ENCODE measurements at regions not wholly inside any gene's neighbourhood (a gene's known extent, or its start where the extent isn't known, plus 50 kb on each side); places are given as distances from the start of the nearest gene placed in this dataset.
A peak's percentile ranks its signal among the peaks of the same experiment; 100 is the strongest.

DNA sequence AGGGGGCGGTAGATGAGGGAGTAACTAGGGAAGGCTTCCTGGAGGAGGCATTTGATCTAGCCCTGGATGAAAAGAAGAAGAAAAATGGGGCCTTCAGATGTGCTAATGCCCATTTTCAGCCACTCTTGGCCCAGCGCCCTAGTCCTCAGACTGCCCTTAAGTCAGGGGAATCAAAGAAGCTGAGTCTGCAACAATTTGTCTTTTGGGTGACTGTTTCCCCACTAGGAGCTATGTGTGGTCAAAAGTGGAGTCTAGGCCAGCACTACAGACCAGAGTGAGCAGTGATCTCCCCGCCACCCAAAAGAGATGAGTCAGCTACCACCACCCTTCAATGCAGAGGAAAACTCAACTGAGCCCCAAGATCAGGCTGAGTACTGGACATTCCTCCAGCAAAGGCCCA is 542.1 kb downstream of the BNC2 start:
- DNase-seq (ENCODE audit: low read depth in 4 of 4, low spot score in 3 of 4) = no peak

DNA sequence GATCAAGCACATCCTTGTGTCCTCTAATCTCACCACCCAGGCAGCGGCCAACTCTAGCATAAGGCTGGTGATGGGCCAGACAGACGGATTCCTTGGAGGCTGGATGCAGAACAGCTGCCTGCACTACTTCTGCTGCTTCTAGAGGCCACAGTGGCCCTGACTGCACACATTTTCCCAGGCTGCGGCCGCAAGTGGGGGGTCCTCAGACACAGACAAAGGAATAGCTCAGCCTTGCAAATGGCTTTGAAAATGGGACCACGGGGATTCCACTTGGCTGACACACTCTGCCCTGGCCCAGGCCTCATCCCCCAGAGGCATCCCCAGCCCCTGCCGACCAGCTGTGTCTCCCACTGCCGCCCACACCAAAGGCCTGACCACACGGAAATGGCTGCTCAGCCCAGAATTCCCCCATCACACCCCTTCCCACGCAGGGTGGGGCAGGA is 540.8 kb downstream of the BNC2 start:
- no peak for DNase-seq (ENCODE audit: low read depth in 4 of 4, low spot score in 3 of 4)

DNA sequence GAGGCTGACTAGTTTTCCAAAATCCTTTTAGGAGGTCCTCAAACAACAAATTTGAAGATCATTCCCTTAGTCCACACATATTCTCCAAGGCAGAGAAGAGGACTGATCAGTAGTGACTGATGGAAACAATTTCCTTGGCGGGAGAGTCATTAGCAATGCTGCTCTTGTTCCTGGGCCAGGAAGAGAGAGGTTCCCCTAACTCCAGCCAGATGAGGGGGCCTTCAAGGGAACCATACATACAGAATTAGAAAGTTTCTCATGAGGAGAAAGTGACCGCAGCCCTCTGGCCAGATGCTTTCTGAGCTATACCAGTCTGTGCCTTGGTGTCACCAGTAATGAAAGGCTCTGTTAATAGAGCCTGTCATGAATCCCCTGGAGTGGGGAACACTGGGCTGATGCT is 539.4 kb downstream of the BNC2 start:
- DNase-seq (ENCODE audit: low read depth in 4 of 4, low spot score in 3 of 4) = no peak

DNA sequence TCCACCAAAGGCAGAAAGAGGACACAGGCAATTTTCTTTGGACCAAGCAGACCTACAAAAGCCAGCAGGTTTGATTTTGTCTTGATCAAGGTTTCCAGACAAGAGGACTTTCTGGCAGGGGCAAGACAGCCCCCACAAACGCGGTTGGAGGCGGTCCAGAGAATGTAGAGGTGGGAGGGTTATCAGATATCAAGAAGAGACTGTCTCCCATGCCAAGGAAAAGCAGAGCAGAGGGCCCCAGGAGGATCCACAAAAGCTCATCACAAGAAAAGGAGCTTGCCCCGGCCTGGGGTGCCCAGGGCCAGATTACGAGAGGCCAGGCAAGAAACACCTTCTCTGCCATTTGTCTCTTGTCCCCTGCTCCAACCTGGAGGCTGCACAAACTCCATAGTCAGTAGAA is 538.9 kb downstream of the BNC2 start:
- no peak for DNase-seq (ENCODE audit: low read depth in 4 of 4, low spot score in 3 of 4)

DNA sequence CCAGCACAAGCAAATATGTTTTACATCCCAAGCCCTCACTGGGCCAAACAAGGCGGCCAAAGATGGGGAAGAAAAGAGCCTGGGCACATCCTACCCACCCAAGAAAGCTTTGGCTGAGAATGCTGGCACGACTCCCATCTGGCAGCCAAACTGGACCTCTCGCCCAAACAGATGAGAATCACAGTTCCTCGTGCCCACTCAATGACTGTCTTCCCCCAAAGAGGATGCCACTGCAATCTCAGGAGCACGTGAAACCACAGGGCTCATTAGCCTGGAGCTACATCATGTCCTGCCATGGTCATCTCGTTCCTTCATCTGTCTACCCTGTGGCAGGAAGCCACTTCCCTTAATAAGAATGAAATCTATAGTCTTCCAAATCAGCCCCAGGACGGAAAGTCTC is 536.8 kb downstream of the BNC2 start:
- no peak for DNase-seq (ENCODE audit: low read depth in 4 of 4, low spot score in 3 of 4)

DNA sequence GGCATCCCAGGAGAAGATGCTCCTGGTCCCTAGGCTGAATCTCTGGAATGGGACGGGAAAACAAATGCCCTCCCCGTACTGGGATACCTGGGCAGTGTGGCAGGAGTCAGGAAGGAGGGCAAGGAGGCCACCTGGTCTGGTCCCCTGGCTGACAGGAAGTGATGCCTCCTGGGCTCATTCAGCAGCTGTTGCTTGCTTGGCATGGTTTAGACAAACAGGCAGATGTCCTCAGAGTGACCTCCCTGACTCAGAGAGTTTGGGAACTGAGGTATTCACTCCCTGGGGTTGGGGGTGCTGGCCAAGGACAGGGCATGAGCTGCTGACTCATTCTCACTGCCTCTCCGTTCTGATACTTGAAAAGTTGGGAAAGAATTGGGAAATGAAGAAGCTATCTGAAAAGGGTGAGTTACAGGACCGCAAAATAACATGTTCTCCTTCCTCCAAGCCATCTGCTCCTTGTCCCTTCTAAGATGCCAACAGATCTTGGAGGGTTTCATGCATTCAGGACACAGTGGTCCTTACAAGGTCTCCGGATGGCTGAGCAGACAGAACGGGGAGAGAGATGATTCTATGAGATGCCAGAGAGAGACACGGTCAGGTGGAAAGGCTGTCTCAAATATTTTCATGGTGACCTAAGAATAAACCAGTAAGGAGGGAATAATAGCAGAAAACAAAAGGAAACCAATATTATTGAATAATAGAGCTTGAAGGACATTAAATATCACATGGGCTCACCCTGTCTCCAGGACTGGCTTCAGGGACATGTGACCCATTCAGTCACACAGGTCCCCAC is 534.5 kb downstream of the BNC2 start:
- DNase-seq (ENCODE audit: low read depth in 4 of 4, low spot score in 3 of 4) = no peak

DNA sequence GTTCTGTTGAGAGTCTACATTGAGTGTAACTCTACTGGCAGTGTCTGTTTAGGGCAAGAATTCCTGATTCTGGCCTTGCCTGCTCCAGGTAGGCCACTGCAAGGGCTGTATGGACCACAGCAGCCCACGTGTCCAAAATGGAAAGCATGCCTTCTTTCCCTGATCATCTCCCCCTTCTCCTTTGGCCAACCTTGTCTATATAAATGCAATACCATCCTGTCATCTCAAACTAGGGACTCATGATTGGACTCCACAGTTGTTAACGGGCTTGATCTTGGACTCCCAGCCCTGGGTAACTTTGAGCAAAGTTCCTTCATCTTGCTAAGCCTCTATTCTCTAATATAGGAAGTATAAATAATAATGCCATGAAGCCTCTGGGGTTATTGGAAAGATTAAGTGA is 533.6 kb downstream of the BNC2 start:
- no peak for DNase-seq (ENCODE audit: low read depth in 4 of 4, low spot score in 3 of 4)

DNA sequence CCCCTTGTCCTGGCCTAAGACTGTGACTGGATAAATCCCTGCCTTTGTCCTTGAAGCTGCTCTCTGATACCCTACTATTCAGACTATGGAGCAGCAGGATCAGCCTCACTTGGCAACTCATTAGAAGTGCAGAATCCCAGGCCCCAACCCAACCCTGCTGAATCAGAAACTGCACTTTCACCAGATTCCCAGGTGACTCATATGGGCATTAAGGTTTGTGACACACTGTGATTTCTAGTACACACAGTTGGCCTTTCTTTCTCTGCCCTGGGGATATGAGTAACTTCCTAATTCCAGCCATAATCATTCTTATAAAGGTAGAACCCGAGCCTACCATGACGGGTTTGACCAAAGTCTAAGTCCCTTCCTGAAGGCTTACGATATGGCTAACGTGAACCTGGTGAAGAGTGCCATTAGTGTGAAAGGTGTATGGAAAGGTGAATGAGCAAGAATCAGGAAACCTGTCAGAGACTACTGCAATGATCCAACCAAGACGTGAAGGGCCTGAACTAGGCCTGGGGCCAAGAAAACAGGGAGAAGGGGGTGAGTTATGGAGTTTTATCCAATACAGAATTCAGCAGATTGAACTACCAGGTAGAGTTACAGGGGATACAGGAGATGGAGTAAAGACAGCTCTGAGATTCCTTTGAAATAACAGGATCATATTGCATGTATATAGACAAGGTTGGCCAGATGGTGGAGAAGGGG is 533.0 kb downstream of the BNC2 start:
- no peak for DNase-seq (ENCODE audit: low read depth in 4 of 4, low spot score in 3 of 4)

DNA sequence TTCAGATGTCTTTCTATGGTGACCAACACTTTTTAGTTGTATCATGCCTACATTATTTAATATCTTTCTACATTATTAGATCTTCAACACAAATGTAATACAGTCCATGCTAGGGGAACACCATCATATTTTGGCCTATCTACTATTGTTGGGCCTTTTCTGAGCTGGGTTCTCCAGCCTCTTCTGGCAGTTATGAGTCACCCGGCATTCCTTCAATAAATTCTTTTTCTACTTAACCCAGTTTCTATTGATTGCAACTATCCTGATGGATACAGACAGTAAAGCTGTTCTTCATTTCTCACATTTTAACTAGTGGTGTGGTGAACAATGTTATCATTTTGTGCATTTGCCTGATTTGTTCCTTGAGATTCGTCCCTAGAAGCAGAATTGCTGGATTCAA is 529.3 kb downstream of the BNC2 start:
- DNase-seq (ENCODE audit: low read depth in 4 of 4, low spot score in 3 of 4) = no peak

DNA sequence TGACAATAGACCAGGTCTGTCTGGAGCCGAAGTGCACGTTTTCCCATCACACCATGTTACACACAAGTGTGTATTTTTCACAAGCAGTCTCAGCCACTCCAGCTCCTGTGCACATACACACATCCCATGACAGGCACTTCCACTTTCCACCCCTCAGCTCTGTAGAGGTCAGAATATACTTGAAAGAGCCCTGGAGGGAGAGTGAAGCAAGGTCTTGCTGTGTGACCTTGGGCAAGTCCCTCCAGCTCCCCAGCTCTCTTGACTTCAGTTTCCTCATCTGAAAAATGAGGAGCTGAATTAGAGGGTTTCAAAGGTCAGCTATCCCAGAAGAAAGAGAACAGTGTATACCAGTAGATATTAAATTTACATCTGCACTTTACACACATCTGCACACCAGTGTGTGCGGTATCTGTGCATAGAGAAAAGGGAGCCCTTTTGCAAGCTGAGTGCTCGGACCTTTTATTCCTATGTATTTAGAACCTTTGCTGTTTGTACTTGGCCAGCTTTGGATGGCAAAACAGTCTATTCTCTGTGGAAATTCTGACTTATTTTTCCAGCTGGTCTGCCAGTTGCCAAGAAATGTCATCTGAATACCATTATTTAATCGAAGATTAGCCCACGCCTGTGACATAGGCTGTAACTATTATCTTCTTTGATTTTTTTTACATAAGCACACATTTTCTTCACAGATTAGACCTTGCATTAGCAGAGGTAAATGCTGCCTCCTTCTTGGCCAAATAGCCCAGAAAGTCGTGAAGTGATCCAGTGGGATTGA is 528.0 kb downstream of the BNC2 start:
- DNase-seq (ENCODE audit: low read depth in 4 of 4, low spot score in 3 of 4) = no peak

DNA sequence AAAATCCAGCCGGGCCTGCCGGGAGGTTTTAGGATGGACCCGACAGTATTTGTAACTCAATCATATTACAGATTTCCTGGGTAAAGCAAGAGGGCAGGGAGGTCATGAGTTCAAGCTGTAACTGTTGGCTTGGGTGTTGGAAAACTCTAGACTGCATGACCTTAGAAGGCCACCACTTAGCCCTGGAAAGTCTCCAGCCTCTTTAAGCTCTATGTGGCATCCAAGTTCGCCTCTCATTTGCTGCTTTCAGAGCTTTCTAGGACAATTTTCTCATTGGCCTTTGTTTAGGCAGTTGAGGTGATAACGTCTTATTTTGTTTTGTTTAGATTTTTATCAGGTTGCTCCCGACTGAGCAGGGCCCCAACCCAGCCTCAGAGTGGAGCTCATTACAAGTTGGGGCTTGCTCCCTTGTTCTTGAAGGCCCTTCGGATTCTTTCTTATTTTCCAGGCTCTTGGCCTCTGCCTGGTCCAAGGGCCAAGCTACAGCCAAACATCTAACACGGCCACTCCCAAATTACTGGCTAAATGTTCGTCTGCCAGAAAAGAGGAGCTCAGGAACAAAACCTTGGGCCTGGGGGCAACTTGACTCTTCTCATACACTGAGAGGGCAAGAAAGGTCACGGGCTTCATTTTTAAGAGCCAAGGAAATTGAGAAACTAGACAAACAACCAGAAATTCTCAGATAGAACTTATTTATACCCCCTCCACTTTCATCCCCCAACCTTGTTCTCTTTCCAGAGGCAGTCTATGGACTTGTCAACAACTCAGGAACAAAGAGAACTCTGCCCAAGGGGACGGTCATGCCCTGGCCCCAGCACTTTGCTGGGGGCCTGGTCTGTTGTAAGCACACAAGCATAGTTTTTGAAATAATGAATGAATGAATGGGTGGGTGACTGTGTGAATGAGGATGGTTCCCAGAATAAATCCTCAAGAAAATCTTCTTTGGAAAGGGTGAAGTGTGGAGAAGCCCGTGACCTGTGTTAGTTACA is 526.9 kb downstream of the BNC2 start:
- no peak for DNase-seq (ENCODE audit: low read depth in 4 of 4, low spot score in 3 of 4)

DNA sequence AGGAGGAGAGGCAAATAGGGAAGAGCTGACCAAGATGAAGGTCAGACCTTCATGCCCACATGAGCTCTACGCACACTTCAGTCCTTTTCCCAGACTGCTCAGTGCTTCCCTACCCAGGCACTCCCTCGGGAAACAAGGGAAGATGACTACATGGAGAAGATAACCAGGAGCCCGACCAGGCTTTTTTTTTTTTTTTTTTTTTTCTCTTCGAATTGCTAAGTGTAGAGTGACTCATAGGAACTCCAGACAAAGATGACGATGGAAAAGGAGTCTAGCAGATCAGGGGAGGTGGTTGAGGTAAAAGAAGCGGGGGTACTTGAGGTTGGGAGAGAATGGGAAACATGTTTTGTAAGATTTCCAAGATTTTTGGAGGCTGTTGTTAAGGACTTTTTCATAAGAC is 526.1 kb downstream of the BNC2 start:
- no peak for DNase-seq (ENCODE audit: low read depth in 4 of 4, low spot score in 3 of 4)

DNA sequence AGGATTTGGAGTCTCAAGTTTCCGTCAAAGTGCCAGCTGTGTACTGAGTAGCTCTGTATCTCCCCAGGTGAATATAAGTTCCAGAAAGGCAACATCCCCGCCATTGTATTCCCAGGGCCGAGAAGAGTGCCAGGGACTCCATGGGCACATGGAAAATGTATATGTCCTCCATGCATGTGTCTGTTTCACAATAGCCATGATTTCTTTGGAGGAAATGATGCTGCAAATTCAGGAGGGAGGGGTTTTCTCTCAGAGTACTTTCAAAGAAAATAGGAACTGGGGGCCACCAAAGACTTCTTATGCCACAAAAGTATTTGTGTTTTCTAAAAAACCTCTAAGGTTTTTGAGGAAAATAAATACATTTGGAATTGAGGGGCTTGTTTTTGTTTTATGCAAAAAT is 524.6 kb downstream of the BNC2 start:
- no peak for DNase-seq (ENCODE audit: low read depth in 4 of 4, low spot score in 3 of 4)

DNA sequence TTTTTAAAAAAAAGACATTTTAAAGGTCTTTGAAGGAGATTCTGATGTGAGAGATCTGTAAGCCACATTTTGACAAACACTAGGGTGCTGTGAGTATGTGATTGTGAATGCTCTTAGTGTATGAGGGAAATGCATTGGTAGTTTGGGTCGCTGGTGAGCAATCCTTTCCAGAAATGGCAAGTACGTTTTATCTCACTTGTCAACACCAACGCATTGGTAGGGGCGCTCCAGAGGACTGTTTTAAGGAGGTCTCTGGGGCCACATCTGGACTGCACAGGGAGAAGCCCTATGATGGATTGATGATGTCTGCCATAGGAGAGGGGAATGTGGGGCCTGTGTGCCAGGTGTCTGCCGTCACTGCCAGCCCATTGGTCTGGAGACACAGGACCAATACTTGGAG is 522.6 kb downstream of the BNC2 start:
- DNase-seq (ENCODE audit: low read depth in 4 of 4, low spot score in 3 of 4) = no peak

DNA sequence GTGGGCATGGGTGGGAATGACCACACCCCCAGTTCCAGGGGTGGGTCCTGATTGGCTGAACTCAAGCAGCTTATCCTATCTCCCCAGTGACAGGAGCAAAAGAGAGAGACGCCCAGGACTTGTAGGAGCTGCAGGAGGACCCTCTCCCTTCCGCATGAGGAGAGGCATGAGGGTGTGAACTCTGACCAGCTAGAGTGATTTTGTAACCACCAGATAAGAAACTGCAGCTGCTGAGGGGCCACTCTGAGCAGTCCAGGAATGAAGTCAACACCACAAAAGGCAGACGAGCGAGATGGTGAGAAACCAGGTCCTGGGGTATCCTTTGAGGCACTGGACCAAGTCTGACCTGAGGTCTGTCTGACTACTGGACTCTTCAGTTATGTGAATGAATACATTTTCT is 521.9 kb downstream of the BNC2 start:
- no peak for DNase-seq (ENCODE audit: low read depth in 4 of 4, low spot score in 3 of 4)

DNA sequence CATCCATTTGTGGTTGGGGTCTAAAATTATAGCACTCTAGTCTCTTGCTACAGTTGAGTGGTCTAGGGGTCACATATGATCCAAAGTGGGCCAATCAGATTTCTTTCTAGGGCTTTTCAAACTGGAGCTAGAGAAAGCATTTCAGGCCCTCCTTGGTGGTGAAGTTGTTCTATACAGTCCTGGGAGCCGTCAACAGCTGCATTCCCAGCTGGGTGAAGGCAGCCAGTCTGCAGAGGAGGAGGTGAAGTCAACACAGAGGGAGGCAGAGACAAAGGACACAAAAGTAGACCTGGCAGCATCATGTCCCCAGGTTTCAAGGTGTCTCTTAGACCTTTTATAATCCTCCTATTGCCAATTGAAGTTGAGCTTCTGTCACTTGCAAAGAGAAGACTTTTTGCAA is 518.2 kb downstream of the BNC2 start:
- no peak for DNase-seq (ENCODE audit: low read depth in 4 of 4, low spot score in 3 of 4)

DNA sequence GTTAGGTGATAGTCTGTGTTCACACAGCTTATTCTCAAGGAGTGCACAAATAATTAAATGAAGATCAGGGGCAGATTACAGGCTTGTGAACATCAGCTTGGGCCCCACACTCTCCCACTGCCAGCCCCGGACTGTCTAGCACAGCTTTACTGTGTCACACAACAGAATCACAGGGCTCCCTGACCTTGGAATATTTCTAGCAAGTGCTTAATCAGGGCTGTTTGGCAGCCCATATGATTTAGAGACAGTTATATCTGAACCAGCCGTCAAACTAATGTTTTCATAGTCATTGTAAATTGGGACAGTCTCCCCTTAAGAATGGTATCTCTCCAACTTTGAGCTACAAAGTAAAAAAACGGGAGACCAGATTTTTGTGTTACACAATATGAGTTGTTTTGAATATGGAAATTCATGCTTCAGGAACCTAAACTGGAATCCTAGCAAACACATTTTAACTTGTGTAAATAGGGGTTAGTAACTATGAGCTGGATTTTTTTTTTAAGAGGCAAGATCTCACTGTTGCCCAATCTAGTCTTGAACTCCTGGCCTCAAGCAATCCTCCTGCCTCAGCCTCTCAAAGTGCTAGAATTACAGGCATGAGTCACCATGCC is 517.6 kb downstream of the BNC2 start:
- DNase-seq (ENCODE audit: low read depth in 4 of 4, low spot score in 3 of 4) = peak in 1 of 4 donors; percentile 12

DNA sequence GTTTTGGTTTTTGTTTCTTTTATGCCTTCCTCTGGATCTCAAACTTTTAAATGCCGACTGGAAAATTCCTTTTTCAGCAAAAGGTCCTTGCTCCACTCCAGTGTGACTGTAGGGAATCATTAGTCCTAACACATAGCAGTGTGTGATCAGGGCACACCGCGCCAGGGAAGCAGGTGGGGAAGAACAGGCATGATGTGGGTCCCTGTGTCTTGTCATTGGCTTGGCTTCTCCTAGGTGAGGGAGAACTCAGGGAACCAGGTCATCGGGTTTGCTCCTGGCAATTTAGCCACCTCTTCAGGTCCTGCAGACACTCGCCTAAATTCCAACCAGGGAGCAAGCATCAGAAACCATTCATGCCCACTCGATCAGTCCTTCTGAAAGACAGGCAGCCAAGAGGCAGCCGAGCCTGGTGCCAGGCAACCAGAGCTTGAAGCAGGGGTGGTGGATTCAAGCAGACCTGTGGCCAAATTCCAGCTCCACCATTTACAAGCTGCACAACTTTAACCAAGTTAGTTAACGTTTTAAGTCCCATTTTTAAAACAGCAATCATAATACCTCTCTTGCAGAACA is 514.2 kb downstream of the BNC2 start:
- DNase-seq (ENCODE audit: low read depth in 4 of 4, low spot score in 3 of 4) = no peak

DNA sequence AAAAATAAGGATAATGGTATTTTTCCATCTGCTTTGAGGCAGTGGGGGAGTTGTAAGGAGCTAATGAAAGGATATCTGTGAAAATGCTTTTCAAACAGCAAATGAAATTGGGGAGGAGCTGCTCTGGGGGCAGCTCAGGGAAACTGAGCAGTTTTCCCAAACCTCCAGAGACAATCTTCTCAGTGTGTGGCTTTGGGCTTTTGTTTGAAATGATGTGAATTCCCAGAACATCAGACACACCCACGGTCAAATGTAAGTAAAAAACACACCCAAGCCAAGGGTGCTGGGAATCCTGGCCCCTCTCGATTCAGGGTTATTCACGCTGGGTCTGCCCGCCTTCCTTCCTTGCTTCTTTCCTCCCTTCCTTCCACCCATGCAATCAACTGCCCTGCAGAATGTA is 512.6 kb downstream of the BNC2 start:
- DNase-seq (ENCODE audit: low read depth in 4 of 4, low spot score in 3 of 4) = no peak

DNA sequence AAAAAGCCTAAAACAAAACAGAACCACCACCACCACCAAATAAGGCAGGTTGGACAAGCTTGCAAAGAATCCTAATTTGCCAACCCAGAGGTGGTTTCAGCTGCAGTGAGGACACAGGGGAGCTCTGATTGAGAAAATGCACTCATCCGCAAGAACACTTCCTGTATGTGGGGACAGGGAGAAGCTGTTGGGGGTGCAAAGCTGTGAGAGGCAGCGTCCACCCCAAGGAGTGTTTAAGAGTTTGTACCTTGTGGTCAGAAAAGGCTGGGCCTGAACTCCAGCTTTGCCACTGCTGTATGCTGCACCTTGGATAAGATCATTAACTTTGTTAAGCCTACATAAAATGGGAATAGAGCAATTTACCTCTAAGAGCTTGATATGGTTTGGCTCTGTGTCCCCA is 511.7 kb downstream of the BNC2 start:
- DNase-seq (ENCODE audit: low read depth in 4 of 4, low spot score in 3 of 4) = no peak

All from left renal pelvis (tissue), 4 donors.